ENCODE measurements at regions not wholly inside any gene's neighbourhood (a gene's known extent, or its start where the extent isn't known, plus 50 kb on each side); places are given as distances from the start of the nearest gene placed in this dataset.

DNA sequence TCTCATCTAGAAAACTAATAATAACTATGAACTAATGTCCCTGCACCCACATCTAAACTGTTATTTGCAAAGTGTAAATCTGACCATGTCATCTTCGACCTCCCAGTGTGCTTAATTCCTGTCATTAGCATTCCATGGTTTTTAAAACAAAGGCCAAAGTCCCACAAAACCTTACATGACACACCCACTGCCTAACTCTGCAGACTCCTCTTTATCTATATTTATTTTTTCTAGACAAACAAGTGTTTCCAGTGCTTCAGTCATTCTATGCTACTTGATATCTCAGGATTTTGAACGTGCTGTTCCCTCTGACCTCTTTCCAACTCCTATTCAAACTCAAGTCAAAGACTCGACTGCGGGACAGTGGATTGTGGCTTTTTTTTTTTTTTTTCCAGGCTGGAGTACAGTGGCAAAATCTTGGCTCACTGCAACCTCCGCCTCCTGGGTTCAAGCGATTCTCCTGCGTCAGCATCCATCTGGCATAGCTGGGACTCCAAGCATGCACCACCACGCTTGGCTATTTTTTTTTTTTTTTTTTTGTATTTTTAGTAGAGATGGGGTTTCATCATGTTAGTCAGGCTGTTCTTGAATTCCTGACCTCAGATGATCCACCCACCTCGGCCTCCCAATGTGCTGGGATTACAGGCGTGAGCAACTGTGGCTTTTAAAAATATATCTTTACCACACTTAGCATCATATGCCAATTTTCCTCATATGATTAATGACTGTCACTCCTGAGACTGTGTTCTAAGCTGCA is 1511.0 kb downstream of the ARAP2 start:
- no peaks in the 10 kb centered on the region for H3K4me1 ChIP-seq (ENCODE audit: control insufficient read depth in 1 of 2, insufficient read depth in 2 of 2, low read length in 2 of 2)
- no peak overlapping the region for H2AFZ ChIP-seq (ENCODE audit: insufficient read depth, low read depth, low read length, poor library complexity, severe bottlenecking)
- no peak for DNase-seq
- WGBS (ENCODE audit: insufficient coverage), result 89% methylated on average over 4 of the region's 10 CpGs
- intact Hi-C loops (cut with micrococcal nuclease), result no loop called here
- Mint-ChIP-seq H3K4me3 (no peak overlapping the region), H3K4me1 (no peaks in the 10 kb centered on the region), H3K36me3 (no peaks in the 10 kb centered on the region), H3K9me3 (peaks cover 0 to 2% (median 0%) of the 10 kb centered on the region in 7 donors), H3K27ac (no peak overlapping the region), H3K27me3 (ENCODE audit: low read depth in 3 of 3) (peaks cover 0 to 1% (median 0%) of the 10 kb centered on the region in 3 donors)
- H3K36me3 ChIP-seq (replicated peaks in 1 of 2; ENCODE audit: control insufficient read depth in 1 of 2, insufficient read depth in 2 of 2, low read length in 2 of 2), result no peaks in the 10 kb centered on the region
- H3K9me3 ChIP-seq (replicated peaks in 1 of 2; ENCODE audit: control insufficient read depth in 1 of 2, insufficient read depth in 1 of 2, low read length in 2 of 2), result no peaks in the 10 kb centered on the region
- no peak overlapping the region for H3K4me3 ChIP-seq (replicated peaks in 1 of 3; ENCODE audit: low read depth in 2 of 3, low read length in 3 of 3)
- H3K9ac ChIP-seq (ENCODE audit: insufficient read depth, low read length, poor library complexity, severe bottlenecking), result no peak overlapping the region
- no peak overlapping the region for H3K27ac ChIP-seq (ENCODE audit: low read depth in 1 of 2, low read length in 2 of 2)
- H4K20me1 ChIP-seq (ENCODE audit: insufficient read depth, low read length), result no peaks in the 10 kb centered on the region
- no peaks in the 10 kb centered on the region for H3K27me3 ChIP-seq (ENCODE audit: control insufficient read depth in 2 of 2, insufficient read depth in 2 of 2, low read length in 2 of 2)
- TF ChIP-seq, protein P1, sequence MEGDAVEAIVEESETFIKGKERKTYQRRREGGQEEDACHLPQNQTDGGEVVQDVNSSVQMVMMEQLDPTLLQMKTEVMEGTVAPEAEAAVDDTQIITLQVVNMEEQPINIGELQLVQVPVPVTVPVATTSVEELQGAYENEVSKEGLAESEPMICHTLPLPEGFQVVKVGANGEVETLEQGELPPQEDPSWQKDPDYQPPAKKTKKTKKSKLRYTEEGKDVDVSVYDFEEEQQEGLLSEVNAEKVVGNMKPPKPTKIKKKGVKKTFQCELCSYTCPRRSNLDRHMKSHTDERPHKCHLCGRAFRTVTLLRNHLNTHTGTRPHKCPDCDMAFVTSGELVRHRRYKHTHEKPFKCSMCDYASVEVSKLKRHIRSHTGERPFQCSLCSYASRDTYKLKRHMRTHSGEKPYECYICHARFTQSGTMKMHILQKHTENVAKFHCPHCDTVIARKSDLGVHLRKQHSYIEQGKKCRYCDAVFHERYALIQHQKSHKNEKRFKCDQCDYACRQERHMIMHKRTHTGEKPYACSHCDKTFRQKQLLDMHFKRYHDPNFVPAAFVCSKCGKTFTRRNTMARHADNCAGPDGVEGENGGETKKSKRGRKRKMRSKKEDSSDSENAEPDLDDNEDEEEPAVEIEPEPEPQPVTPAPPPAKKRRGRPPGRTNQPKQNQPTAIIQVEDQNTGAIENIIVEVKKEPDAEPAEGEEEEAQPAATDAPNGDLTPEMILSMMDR (IDR thresholded peaks at IDR 0.05), result no peak
- H3K79me2 ChIP-seq (ENCODE audit: insufficient read depth, low read length), result no peaks in the 10 kb centered on the region
- H3K4me2 ChIP-seq (replicated peaks; ENCODE audit: extremely low read depth, low read length, poor library complexity, severe bottlenecking), result no peak overlapping the region

- Histone ChIP-seq H3K27ac (ENCODE audit: low read depth in 1 of 2, low read length in 2 of 2) (no peak overlapping the region), H3K27me3 (ENCODE audit: control insufficient read depth in 2 of 2, insufficient read depth in 2 of 2, low read length in 2 of 2) (no peaks in the 10 kb centered on the region), H3K36me3 (replicated peaks in 1 of 2; ENCODE audit: control insufficient read depth in 1 of 2, insufficient read depth in 2 of 2, low read length in 2 of 2) (no peaks in the 10 kb centered on the region), H2AFZ (ENCODE audit: insufficient read depth, low read depth, low read length, poor library complexity, severe bottlenecking) (no peak overlapping the region), H4K20me1 (ENCODE audit: insufficient read depth, low read length) (no peaks in the 10 kb centered on the region), H3K4me1 (ENCODE audit: control insufficient read depth in 1 of 2, insufficient read depth in 2 of 2, low read length in 2 of 2) (no peaks in the 10 kb centered on the region), H3K4me2 (replicated peaks; ENCODE audit: extremely low read depth, low read length, poor library complexity, severe bottlenecking) (no peak overlapping the region), H3K9ac (ENCODE audit: insufficient read depth, low read length, poor library complexity, severe bottlenecking) (no peak overlapping the region), H3K9me3 (replicated peaks in 1 of 2; ENCODE audit: control insufficient read depth in 1 of 2, insufficient read depth in 1 of 2, low read length in 2 of 2) (no peaks in the 10 kb centered on the region), H3K79me2 (ENCODE audit: insufficient read depth, low read length) (no peaks in the 10 kb centered on the region), H3K4me3 (replicated peaks in 1 of 3; ENCODE audit: low read depth in 2 of 3, low read length in 3 of 3) (no peak overlapping the region)
- no peak overlapping the region for H3K4me3 Mint-ChIP-seq
- H3K27ac Mint-ChIP-seq, result no peak overlapping the region
- peaks cover 1 to 4% (median 2%) of the 10 kb centered on the region in 3 donors for H3K27me3 Mint-ChIP-seq (ENCODE audit: low read depth in 3 of 3)
- no CpG with 5 or more reads among the region's 1 CpG for WGBS (ENCODE audit: insufficient coverage)
- intact Hi-C loops (cut with micrococcal nuclease), result no loop called here
- TF ChIP-seq, protein P1 (IDR thresholded peaks at IDR 0.05), result no peak
- DNase-seq, result no peak
- no peaks in the 10 kb centered on the region for H3K4me1 Mint-ChIP-seq
- H3K36me3 Mint-ChIP-seq, result no peaks in the 10 kb centered on the region
- H3K9me3 Mint-ChIP-seq, result peaks cover 0 to 2% (median 0%) of the 10 kb centered on the region in 7 donors
These were observed 1477.4 kb downstream of the ARAP2 start for GRCh38 chr4:34766935-34767334.
